Activated CD8-positive, alpha-beta memory T cell treated with anti-CD3 and anti-CD28 coated beads, Interleukin-2, amount 50 U/mL, for 24 hours (primary cell): ENCODE measurements at regions not wholly inside any gene's neighbourhood (a gene's known extent, or its start where the extent isn't known, plus 50 kb on each side); places are given as distances from the start of the nearest gene placed in this dataset.
"Not testable (repeated sequence)": the region's sequence is repeated elsewhere in the genome, so short reads cannot be mapped to it uniquely, and the experiment has no call there.

Experiments
- DNase-seq: peaks from one replicate; pipeline ENCODE4 v3.0.0-alpha.2; 2020; ENCODE audit errors: extremely low read depth

GRCh38 chr1:99444211-99444927, 180.1 kb downstream of the PLPPR4 start:
- DNase-seq, result not testable (repeated sequence)

- no peak for DNase-seq
These were observed 180.8 kb downstream of the PLPPR4 start for GRCh38 chr1:99445071-99445470.

GRCh38 chr1:99445486-99445885, 181.2 kb downstream of the PLPPR4 start:
- DNase-seq, result no peak

GRCh38 chr1:99447721-99448120, 183.4 kb downstream of the PLPPR4 start:
- no peak for DNase-seq

- DNase-seq, result no peak
These were observed 190.2 kb upstream of the PALMD start for GRCh38 chr1:99455760-99456159.

- no peak for DNase-seq
These were observed 189.4 kb upstream of the PALMD start for GRCh38 chr1:99456536-99456935.

GRCh38 chr1:99457381-99458165, 188.3 kb upstream of the PALMD start:
- DNase-seq, result no peak

GRCh38 chr1:99461499-99461898, 184.4 kb upstream of the PALMD start:
- DNase-seq, result no peak

GRCh38 chr1:99464738-99465137, 181.2 kb upstream of the PALMD start:
- DNase-seq, result no peak

GRCh38 chr1:99465176-99465900, 180.6 kb upstream of the PALMD start:
- no peak for DNase-seq

- no peak for DNase-seq
These were observed 178.3 kb upstream of the PALMD start for GRCh38 chr1:99467645-99468044.

- no peak for DNase-seq
These were observed 176.4 kb upstream of the PALMD start for GRCh38 chr1:99469550-99469971.

GRCh38 chr1:99472893-99473292, 173.0 kb upstream of the PALMD start:
- no peak for DNase-seq

GRCh38 chr1:99474350-99474893, 171.5 kb upstream of the PALMD start:
- no peak for DNase-seq

GRCh38 chr1:99476058-99476457, 169.9 kb upstream of the PALMD start:
- DNase-seq, result no peak

- DNase-seq, result peak; percentile 1
These were observed 164.4 kb upstream of the PALMD start for GRCh38 chr1:99481391-99481996.

- no peak for DNase-seq
These were observed 163.6 kb upstream of the PALMD start for GRCh38 chr1:99482286-99482685.

- DNase-seq, result no peak
These were observed 163.2 kb upstream of the PALMD start for GRCh38 chr1:99482750-99483149.

GRCh38 chr1:99490031-99490430, 155.9 kb upstream of the PALMD start:
- no peak for DNase-seq

- no peak for DNase-seq
These were observed 149.8 kb upstream of the PALMD start for GRCh38 chr1:99496067-99496466.

- no peak for DNase-seq
These were observed 148.2 kb upstream of the PALMD start for GRCh38 chr1:99497690-99498089.

- DNase-seq, result no peak
These were observed 145.4 kb upstream of the PALMD start for GRCh38 chr1:99500541-99500940.
